Pons (tissue), 1 donor: ENCODE measurements at regions not wholly inside any gene's neighbourhood (a gene's known extent, or its start where the extent isn't known, plus 50 kb on each side); places are given as distances from the start of the nearest gene placed in this dataset.

ENCODE experiments used
- DNase-seq: peaks from one replicate; pipeline ENCODE4 v3.0.0-alpha.2; 2016; ENCODE audit warnings: low spot score

DNA sequence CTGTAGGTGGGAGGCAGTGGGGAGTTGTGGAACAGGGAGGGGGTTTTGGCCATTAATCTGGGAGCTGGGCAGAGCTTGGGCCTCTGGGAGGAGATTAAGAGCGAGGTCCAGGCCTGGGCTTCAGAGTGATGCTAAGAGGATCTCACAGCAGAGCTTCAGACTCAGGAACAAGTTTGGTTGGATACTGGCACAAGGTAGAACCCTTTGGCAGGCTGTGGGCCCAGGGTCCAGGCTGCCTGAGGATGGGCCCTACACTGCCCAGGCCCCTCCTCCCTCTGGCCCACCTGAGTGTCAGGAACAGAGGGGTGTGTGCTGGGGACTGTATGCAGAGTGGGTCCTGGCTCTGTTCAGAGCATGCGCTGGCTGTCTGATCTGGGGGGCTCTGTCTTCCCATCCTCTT is 334.9 kb downstream of the CYP26B1 start:
- no peak for DNase-seq

DNA sequence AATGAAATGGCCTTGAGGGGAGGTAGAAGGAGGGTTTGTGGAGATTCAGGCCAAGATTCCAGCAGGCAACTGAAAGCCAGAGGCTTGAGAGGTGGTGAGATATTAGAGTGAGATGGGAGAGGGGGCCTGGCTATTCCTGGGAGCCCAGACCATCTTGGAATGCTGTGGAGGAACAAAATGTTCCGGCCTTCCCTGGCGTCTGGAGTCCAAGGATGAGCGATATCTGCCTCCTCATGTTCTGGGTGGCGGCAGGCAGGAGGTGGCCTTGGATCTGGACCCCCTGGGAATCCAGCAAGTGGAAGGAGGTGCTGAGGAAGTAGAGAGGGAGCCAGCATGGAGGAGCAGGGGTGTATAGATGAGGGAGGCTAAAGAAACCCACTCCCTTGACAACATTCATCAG is 335.9 kb downstream of the CYP26B1 start:
- no peak for DNase-seq

GRCh38 chr2:71811157-71811556 is 336.5 kb downstream of the CYP26B1 start:
- DNase-seq: no peak

DNA sequence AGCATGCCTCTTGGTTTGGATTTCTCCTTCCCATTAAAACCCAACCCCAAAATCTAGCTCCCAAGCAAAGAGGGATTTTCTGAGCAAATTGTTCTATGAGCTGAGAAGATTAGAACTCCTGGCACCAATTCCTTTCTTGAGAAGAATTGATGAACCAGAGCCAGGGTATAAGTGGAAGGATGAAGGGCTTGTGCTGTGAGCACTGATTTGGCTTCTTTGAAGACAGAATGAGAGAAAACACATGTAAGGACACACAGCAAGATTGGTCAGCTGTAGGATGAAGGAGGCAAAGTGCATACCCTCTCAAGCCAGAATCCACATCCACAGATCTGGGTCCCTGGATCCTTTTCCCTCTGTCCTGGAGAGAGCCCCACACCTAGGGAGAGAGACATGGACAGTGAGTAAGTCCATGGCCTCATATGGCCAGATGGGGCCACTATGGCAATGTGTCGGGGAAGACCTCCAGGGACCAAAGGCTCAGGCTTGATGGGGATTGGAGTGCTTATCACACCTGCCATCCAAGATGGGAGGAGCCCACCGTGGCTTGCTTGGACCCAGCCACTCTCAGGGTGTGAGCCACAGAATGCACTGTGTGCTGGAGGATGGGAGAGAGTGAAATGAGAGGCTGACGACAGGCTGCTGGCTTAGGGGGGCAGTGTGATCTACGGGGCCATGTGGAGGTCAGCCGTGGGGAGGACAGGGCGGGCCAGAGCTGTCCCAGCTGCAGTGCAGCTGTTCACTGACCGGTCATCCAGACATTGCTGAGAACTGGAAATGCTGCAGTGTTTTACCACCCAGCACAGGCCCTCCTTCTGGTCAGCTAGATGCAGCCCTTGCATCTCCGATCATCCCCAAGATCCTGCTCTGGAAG is 339.8 kb downstream of the CYP26B1 start:
- no peak for DNase-seq

GRCh38 chr2:71806432-71806831 is 341.2 kb downstream of the CYP26B1 start:
- no peak for DNase-seq

GRCh38 chr2:71804281-71804751 is 343.3 kb downstream of the CYP26B1 start:
- DNase-seq: no peak

DNA sequence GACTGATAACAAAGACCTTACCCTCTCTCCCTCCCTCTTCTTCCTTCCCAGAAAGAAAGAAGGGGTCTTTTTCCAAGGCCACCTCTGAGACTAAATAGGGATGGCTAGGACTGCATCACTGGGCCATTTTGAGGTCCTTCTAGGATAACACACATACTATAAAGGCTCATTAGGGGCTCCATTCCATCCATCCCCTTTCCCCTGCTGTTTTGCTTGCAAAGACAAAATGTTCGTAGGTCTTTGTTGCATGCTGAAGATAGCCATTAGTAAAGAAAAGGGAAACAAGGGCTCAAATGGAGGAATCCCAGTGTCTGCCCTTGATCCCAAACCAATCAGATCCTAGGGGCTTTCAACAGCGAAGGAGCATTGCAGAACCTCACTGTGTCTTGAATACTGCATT is 344.3 kb downstream of the CYP26B1 start:
- DNase-seq: no peak

- DNase-seq: no peak
These were observed 345.1 kb downstream of the CYP26B1 start for GRCh38 chr2:71802556-71802955.

GRCh38 chr2:71801969-71802368 is 345.7 kb downstream of the CYP26B1 start:
- peak; percentile 66 for DNase-seq

DNA sequence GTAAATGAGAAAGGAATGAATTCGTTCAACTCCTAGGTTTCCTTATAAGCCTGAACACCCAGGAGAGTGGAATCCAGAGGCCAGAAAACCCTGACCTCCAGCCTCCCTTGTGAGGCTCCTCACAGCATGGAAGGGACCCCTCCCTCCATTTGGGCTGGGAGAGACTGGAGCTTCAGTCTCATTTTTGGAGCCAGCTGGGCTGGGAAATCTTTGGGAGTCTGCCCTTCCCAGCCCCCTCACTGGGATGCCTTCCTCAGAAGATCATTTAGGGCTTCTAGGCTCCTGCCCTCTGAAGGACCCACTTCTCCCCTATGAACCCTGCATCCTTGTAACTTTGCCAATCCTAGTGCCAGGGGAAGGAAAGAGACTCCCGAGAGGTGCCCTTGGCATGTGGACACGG is 346.1 kb downstream of the CYP26B1 start:
- DNase-seq: no peak

DNA sequence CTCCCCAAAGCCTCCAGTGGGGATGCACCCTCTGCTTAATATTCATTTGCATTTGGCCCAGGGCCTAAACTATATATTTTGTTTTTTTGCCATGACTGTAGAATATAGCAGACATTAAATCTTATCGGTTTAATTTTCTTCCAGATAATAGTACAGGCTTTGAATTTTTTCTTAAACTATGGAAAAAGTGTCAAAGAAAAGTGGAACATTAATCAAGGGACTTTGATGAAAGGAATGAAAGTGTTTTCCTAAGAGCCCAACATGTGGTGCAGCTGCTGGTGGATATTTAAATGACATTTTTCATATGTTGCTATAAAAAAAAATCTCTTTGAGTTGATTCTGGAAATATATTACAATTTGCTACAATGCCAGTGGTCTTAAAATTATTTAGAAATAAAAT is 346.8 kb downstream of the CYP26B1 start:
- no peak for DNase-seq

- no peak for DNase-seq
These were observed 346.9 kb downstream of the DYSF start for GRCh38 chr2:71800106-71800809.

- no peak for DNase-seq
These were observed 345.7 kb downstream of the DYSF start for GRCh38 chr2:71799013-71799575.

- DNase-seq: no peak
These were observed 345.1 kb downstream of the DYSF start for GRCh38 chr2:71798266-71799012.

DNA sequence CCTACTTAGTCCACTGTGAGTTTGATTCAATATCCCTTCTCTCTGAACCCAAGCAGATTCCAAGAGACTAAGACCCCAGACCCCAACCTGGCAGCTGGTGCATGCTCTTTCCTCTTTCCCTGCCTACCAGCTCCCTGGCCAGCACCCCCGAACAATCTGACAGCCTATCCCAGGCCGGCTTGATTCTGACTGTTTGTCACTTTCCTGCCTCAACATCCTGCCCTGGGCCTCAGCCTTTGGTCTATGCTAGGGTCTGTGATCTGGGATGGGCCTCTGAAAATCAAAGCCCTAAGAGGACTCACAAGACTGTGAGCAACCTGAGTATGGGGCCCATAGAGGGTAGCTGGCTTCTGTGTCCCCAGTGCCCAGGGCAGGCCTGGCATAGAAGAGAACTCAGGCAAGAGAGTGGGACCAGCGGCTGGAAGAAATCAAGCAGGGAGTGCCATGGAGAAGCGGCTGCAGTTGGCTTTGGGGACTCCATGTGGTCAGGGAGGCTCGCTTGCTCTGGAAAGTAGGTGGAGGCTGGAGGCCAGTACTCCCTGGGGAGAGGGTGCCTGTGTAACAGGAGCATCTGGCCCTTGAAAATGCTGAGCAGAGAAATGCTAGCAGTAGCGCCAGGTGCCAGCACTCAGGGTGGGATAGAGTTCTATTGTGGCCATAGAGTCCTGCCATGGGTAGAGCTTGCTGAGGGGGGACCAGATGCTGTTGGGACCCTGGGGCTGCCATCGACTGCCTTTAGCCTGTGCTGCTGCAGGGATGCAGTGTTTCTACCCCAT is 343.9 kb downstream of the DYSF start:
- DNase-seq: no peak

GRCh38 chr2:71796174-71796593 is 342.8 kb downstream of the DYSF start:
- no peak for DNase-seq

DNA sequence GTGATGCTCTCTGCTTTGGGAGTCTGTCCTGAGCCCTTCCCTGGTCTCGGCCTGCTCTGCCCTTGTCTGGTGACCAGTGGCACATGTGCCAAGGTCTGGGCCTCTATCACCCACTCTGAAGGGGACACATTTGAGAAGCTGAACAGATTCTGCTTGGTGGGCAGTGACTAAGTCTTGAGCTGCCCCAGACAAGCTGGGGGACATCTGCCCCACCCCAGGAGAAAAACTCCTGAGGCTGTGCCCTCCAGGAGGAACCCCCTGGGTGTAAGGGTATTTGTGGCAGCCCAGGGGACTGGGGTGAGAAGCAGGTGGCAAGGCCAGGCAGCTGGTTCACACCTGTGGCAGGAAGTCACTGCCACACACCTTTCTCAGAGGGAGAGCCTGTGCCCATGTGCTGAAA is 342.1 kb downstream of the DYSF start:
- no peak for DNase-seq

GRCh38 chr2:71794611-71795010 is 341.2 kb downstream of the DYSF start:
- no peak for DNase-seq

DNA sequence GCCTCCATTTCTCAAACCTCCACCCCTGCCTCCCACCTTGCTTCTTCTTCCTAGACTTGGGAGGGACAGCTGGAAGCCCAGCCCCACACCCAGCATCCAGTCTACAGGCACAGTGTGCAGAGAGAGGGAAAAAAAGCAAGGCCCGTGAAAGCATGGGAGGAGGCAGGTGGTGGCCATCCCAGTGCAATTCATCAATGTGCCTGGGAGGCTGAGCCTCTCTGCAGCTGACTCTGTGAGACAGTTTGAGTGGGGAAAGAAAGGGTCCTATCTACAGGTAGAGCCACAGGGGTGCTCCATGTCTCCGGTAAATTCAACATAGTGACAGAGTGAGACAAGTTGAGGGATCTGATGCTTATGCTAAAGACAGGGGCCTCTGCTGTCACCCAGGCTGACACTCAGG is 340.6 kb downstream of the DYSF start:
- no peak for DNase-seq

- DNase-seq: no peak
These were observed 339.8 kb downstream of the DYSF start for GRCh38 chr2:71792926-71793761.
